GM12878 (cell line): ENCODE measurements at regions not wholly inside any gene's neighbourhood (a gene's known extent, or its start where the extent isn't known, plus 50 kb on each side); places are given as distances from the start of the nearest gene placed in this dataset.
A peak's percentile ranks its signal among the peaks of the same experiment; 100 is the strongest.

Source experiments
- ATAC-seq: fragments of 200-7000 bp; cut with Tn5 transposase; 3 replicates; pipeline ENCODE4 v1.9.1; 2020; ENCODE audit warnings: mild to moderate bottlenecking, moderate library complexity
- BruUV-seq: library from RNA; stranded (reverse); fragments of 400-500 nt; replicated peaks from 2 replicates; lab custom pipeline; 2021; lab: Mats Ljungman, UMichigan
- CTCF ChIA-PET: fragments of 300-600 bp; sonication (Branson Sonifier 250); formaldehyde crosslinking; extraction: SDS; loops from one replicate; lab custom pipeline; 2021; ENCODE audit warnings: inconsistent platforms; lab: Yijun Ruan, JAX
- POLR2A ChIA-PET: fragments of 350-600 bp; formaldehyde crosslinking; extraction: SDS; loops from one replicate; lab custom pipeline; 2021; ENCODE audit warnings: inconsistent platforms; lab: Charles Lee
- RAD21 ChIA-PET: fragments of 300-600 bp; sonication (Branson Sonifier 250); formaldehyde crosslinking; loops from one replicate; lab custom pipeline; 2023; ENCODE audit warnings: antibody characterized with exemption; ENCODE audit not compliant: unreplicated experiment; lab: Charles Lee
- SMC1A ChIA-PET: fragments of 300-600 bp; sonication (Branson Sonifier 250); formaldehyde crosslinking; loops from one replicate; lab custom pipeline; 2023; ENCODE audit not compliant: unreplicated experiment, uncharacterized antibody; lab: Charles Lee
- DNase-seq: peaks from one replicate; pipeline ENCODE4 v3.0.0-alpha.2; 2011; ENCODE audit warnings: low read depth, low spot score
- FAIRE-seq: peaks from 3 replicates; lab custom pipeline; 2011; peaks lifted over from hg19 to GRCh38; lab: Jason Lieb, UNC
- H2AFZ ChIP-seq: 2 replicates; pipeline ENCODE4 v1.6.0; 2011; ENCODE audit warnings: low read depth, low read length, control low read depth; ENCODE audit not compliant: control insufficient read depth
- H3K27ac ChIP-seq: 2 replicates; pipeline ENCODE4 v1.5.1; 2011; ENCODE audit warnings: control low read depth; ENCODE audit not compliant: control insufficient read depth, insufficient read depth
- H3K27me3 ChIP-seq, 2 experiments: replicated peaks in 1 of 2; 2 replicates each; pipeline versions ENCODE4 v1.6.0 to v1.6.1; 2011; ENCODE audit warnings: low read length in 1 of 2; ENCODE audit not compliant: control insufficient read depth in 2 of 2, insufficient read depth in 2 of 2
- H3K36me3 ChIP-seq, 2 experiments: 2 replicates each; pipeline ENCODE4 v1.5.1; 2011; ENCODE audit warnings: low read length in 1 of 2; ENCODE audit not compliant: control insufficient read depth in 2 of 2, insufficient read depth in 2 of 2
- H3K4me1 ChIP-seq: 2 replicates; pipeline ENCODE4 v1.6.1; 2011; ENCODE audit warnings: mild to moderate bottlenecking, low read length, moderate library complexity, mixed read lengths; ENCODE audit not compliant: control insufficient read depth, insufficient read depth
- H3K4me2 ChIP-seq: 2 replicates; pipeline ENCODE4 v1.6.0; 2011; ENCODE audit warnings: control low read depth; ENCODE audit not compliant: control insufficient read depth, insufficient read depth
- H3K4me3 ChIP-seq: fragments of 200-600 bp; sonication (generic); 2 replicates; pipeline ENCODE4 v1.5.1; 2016
- H3K79me2 ChIP-seq: 2 replicates; pipeline ENCODE4 v1.6.0; 2011; ENCODE audit warnings: low read length; ENCODE audit not compliant: control insufficient read depth, insufficient read depth
- H3K9ac ChIP-seq: 2 replicates; pipeline ENCODE4 v1.8.0; 2011; ENCODE audit warnings: low read length, control low read depth, mixed read lengths; ENCODE audit not compliant: control insufficient read depth, insufficient read depth
- H3K9me3 ChIP-seq: replicated peaks from 3 replicates; pipeline ENCODE4 v1.5.1; 2011; ENCODE audit warnings: mild to moderate bottlenecking, low read length; ENCODE audit not compliant: control insufficient read depth, insufficient read depth
- H4K20me1 ChIP-seq: 2 replicates; pipeline ENCODE4 v1.6.0; 2011; ENCODE audit not compliant: control insufficient read depth, insufficient read depth
- CBX5 ChIP-seq: sonication (generic); IDR thresholded peaks from 2 replicates; pipeline ENCODE4 v1.6.1; 2016; ENCODE audit warnings: low read depth, moderate library complexity, mild to moderate bottlenecking, inconsistent platforms
- CHD2 ChIP-seq: IDR thresholded peaks from 2 replicates; pipeline ENCODE4 v1.6.1; 2011; ENCODE audit warnings: low read depth, low read length, improper control_type of control experiment, borderline replicate concordance
- KDM1A ChIP-seq: fragments of 200-600 bp; sonication (generic); IDR thresholded peaks from 2 replicates; pipeline ENCODE4 v1.6.1; 2016; ENCODE audit warnings: borderline replicate concordance
- MLLT1 ChIP-seq: fragments of 450-650 bp; IDR thresholded peaks from 2 replicates; pipeline ENCODE4 v1.6.1; 2016; ENCODE audit warnings: mild to moderate bottlenecking
- NFXL1 ChIP-seq: fragments of 450-650 bp; IDR thresholded peaks from 2 replicates; pipeline ENCODE4 v1.6.1; 2017; ENCODE audit warnings: antibody characterized with exemption, mild to moderate bottlenecking, borderline replicate concordance
- NR2F1 ChIP-seq: fragments of 450-650 bp; conservative IDR thresholded peaks from 2 replicates; pipeline ENCODE4 v1.6.1; 2017; ENCODE audit warnings: mild to moderate bottlenecking
- PKNOX1 ChIP-seq: fragments of 450-650 bp; IDR thresholded peaks from 2 replicates; pipeline ENCODE4 v1.6.1; 2016; ENCODE audit warnings: mild to moderate bottlenecking
- RAD51 ChIP-seq: fragments of 450-650 bp; IDR thresholded peaks from 2 replicates; pipeline ENCODE4 v1.6.1; 2016; ENCODE audit warnings: moderate library complexity, mild to moderate bottlenecking, inconsistent platforms
- SIN3A ChIP-seq: IDR thresholded peaks from 2 replicates; pipeline ENCODE4 v1.6.1; 2012; ENCODE audit warnings: low read depth, low read length, improper control_type of control experiment
- SP1 ChIP-seq: IDR thresholded peaks from one replicate; pipeline ENCODE4 v1.6.1; 2011; ENCODE audit warnings: low read depth, low read length
- TBL1XR1 ChIP-seq: IDR thresholded peaks from 2 replicates; pipeline ENCODE4 v1.6.1; 2012; ENCODE audit warnings: low read depth, low read length, improper control_type of control experiment
- ZBTB40 ChIP-seq: fragments of 450-650 bp; IDR thresholded peaks from 2 replicates; pipeline ENCODE4 v1.6.1; 2016; ENCODE audit warnings: mild to moderate bottlenecking, moderate library complexity, borderline replicate concordance
- in situ Hi-C: fragments of 300-500 bp; cut with MboI; formaldehyde crosslinking; loops from 9 replicates; pipeline ENCODE4 v1.14.3; 2018; ENCODE audit warnings: mixed read lengths
- intact Hi-C: fragments of 100-400 bp; cut with micrococcal nuclease; formaldehyde crosslinking; loops from one replicate; pipeline ENCODE4 v1.14.2; 2022; ENCODE audit not compliant: unreplicated experiment

- CTCF ChIA-PET, result no interaction called here
- ATAC-seq (peak; percentile 70), FAIRE-seq (peak; percentile 86), DNase-seq (no peak)
- Histone ChIP-seq H3K36me3 (no peaks in the 10 kb centered on the region), H3K79me2 (no peaks in the 10 kb centered on the region), H3K4me1 (no peaks in the 10 kb centered on the region), H3K9me3 (no peaks in the 10 kb centered on the region; the same call in 2 of the 3 replicates), H3K4me2 (0 out of 2 replicates have a peak overlapping the region, but pooled peaks have one; percentile 1), H2AFZ (no peak overlapping the region), H3K9ac (no peak overlapping the region), H3K27ac (no peak overlapping the region), H3K27me3 (no peaks in the 10 kb centered on the region), H4K20me1 (no peaks in the 10 kb centered on the region), H3K4me3 (no peak overlapping the region)
- TF ChIP-seq KDM1A (no peak), ZBTB40 (no peak), SIN3A (no peak), NR2F1 (no peak), MLLT1 (no peak), PKNOX1 (no peak), CHD2 (no peak), SP1 (no peak), CBX5 (no peak), TBL1XR1 (no peak), NFXL1 (no peak), RAD51 (no peak)
- SMC1A ChIA-PET, result interaction anchor here (0.5 to 0.7 kb wide), 2 partner anchors 122 to 1479 kb away, joined by 3 to 4 read pairs; no protein-coding TSS in a partner anchor
- in situ Hi-C loops (no loop called here), intact Hi-C loops (no loop called here)
- BruUV-seq, result no TSS peak
- POLR2A ChIA-PET, result no interaction called here
- RAD21 ChIA-PET, result no interaction called here
These were observed 66.1 kb downstream of the NOG start for GRCh38 chr17:56659622-56660021.
